ENCODE measurements at regions not wholly inside any gene's neighbourhood (a gene's known extent, or its start where the extent isn't known, plus 50 kb on each side); places are given as distances from the start of the nearest gene placed in this dataset.
A peak's percentile ranks its signal among the peaks of the same experiment; 100 is the strongest.

GRCh38 chr15:68518785-68519430 is 59.9 kb upstream of the CORO2B start:
- no peak overlapping the region for H3K4me3 ChIP-seq (ENCODE audit: control insufficient read depth, low read depth, low read length)
- TF ChIP-seq CTCF (conservative IDR thresholded peaks at IDR 0.05; ENCODE audit: control insufficient read depth, insufficient read depth, low read depth, low read length) = no peak

GRCh38 chr15:68524753-68525584 is 53.8 kb upstream of the CORO2B start:
- H3K4me3 ChIP-seq (ENCODE audit: control insufficient read depth, low read depth, low read length) = no peak overlapping the region
- DNase-seq (ENCODE audit: low read depth) = peak; percentile 93
- no peak for TF ChIP-seq CTCF (conservative IDR thresholded peaks at IDR 0.05; ENCODE audit: control insufficient read depth, insufficient read depth, low read depth, low read length)

More at GRCh38 chr15:68518785-68519430, 59.9 kb upstream of the CORO2B start:
- DNase-seq (ENCODE audit: low read depth) = no peak

- H3K4me3 ChIP-seq (ENCODE audit: control insufficient read depth, low read depth, low read length) = no peak overlapping the region
- no peak for DNase-seq (ENCODE audit: low read depth)
- TF ChIP-seq CTCF (conservative IDR thresholded peaks at IDR 0.05; ENCODE audit: control insufficient read depth, insufficient read depth, low read depth, low read length) = no peak
Measured at GRCh38 chr15:68525815-68526214, 53.0 kb upstream of the CORO2B start.

DNA sequence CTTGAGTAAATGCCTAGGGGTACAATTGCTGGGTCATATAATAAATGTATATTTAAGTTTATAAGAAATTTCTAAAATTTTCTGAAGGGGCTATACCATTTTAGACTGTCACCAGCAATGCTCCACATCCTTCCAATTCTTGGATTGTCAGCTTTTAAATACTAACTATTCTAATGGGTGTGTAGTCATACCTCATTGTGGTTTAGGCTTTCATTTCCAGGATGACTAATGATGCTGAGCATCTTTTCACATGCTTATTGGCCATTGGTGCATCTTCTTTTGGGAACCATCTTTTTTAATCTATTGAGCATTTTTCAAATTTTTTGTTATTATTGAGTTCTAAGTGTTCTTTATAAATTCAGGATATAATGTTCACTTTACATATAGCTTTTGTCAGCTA is 52.5 kb upstream of the CORO2B start:
- TF ChIP-seq CTCF (conservative IDR thresholded peaks at IDR 0.05; ENCODE audit: control insufficient read depth, insufficient read depth, low read depth, low read length) = no peak
- no peak overlapping the region for H3K4me3 ChIP-seq (ENCODE audit: control insufficient read depth, low read depth, low read length)
- DNase-seq (ENCODE audit: low read depth) = peak; percentile 86

GRCh38 chr15:68526784-68527183 is 52.0 kb upstream of the CORO2B start:
- TF ChIP-seq CTCF (conservative IDR thresholded peaks at IDR 0.05; ENCODE audit: control insufficient read depth, insufficient read depth, low read depth, low read length) = no peak
- no peak for DNase-seq (ENCODE audit: low read depth)
- no peak overlapping the region for H3K4me3 ChIP-seq (ENCODE audit: control insufficient read depth, low read depth, low read length)

GRCh38 chr15:68528626-68529290 is 50.0 kb upstream of the CORO2B start:
- no peak for DNase-seq (ENCODE audit: low read depth)
- H3K4me3 ChIP-seq (ENCODE audit: control insufficient read depth, low read depth, low read length) = no peak overlapping the region
- no peak for TF ChIP-seq CTCF (conservative IDR thresholded peaks at IDR 0.05; ENCODE audit: control insufficient read depth, insufficient read depth, low read depth, low read length)
